Progenitor cell of endocrine pancreas (in vitro differentiated cells): ENCODE measurements at regions not wholly inside any gene's neighbourhood (a gene's known extent, or its start where the extent isn't known, plus 50 kb on each side); places are given as distances from the start of the nearest gene placed in this dataset.

Experiments
- DNase-seq: peaks from one replicate; pipeline ENCODE4 v3.0.0; 2021; ENCODE audit warnings: low spot score; ENCODE audit not compliant: unreplicated experiment
- H3K27ac Mint-ChIP-seq: 2 replicates; pipeline ENCODE4 v1.8.0; 2021; ENCODE audit warnings: mild to moderate bottlenecking, moderate library complexity, mixed read lengths
- H3K27me3 Mint-ChIP-seq: 2 replicates; pipeline ENCODE4 v1.8.0; 2021; ENCODE audit warnings: mixed read lengths
- H3K36me3 Mint-ChIP-seq: 2 replicates; pipeline ENCODE4 v1.8.0; 2022; ENCODE audit warnings: mixed read lengths; ENCODE audit not compliant: insufficient read depth
- H3K4me1 Mint-ChIP-seq: 2 replicates; pipeline ENCODE4 v1.8.0; 2021; ENCODE audit warnings: low read depth, mixed read lengths
- H3K4me3 Mint-ChIP-seq: 2 replicates; pipeline ENCODE4 v1.8.0; 2021; ENCODE audit warnings: low read depth, mild to moderate bottlenecking, moderate library complexity, mixed read lengths
- H3K9me3 Mint-ChIP-seq: 2 replicates; pipeline ENCODE4 v1.8.0; 2021; ENCODE audit warnings: low read depth, mixed read lengths
- CTCF ChIP-seq: fragments of 200-600 bp; sonication (generic); IDR thresholded peaks from one replicate; pipeline ENCODE4 v1.5.0; 2021; ENCODE audit warnings: antibody characterized with exemption, mild to moderate bottlenecking; ENCODE audit not compliant: unreplicated experiment

- Mint-ChIP-seq H3K9me3 (no peaks in the 10 kb centered on the region), H3K4me1 (no peaks in the 10 kb centered on the region), H3K4me3 (no peak overlapping the region), H3K27me3 (peaks cover 24% of the 10 kb centered on the region), H3K36me3 (no peaks in the 10 kb centered on the region), H3K27ac (no peak overlapping the region)
- DNase-seq: no peak
- no peak for TF ChIP-seq CTCF
These were observed 121.6 kb downstream of the NTMT2 start for GRCh38 chr1:170267317-170267716.

- H3K4me1 Mint-ChIP-seq: no peaks in the 10 kb centered on the region
- TF ChIP-seq CTCF: no peak
- no peak for DNase-seq
- no peaks in the 10 kb centered on the region for H3K9me3 Mint-ChIP-seq
- peaks cover 20% of the 10 kb centered on the region for H3K27me3 Mint-ChIP-seq
- H3K4me3 Mint-ChIP-seq: no peak overlapping the region
- no peak overlapping the region for H3K27ac Mint-ChIP-seq
- H3K36me3 Mint-ChIP-seq: no peaks in the 10 kb centered on the region
These were observed 125.8 kb downstream of the NTMT2 start for GRCh38 chr1:170271430-170272161.

GRCh38 chr1:170273291-170274130 is 127.8 kb downstream of the NTMT2 start:
- Mint-ChIP-seq H3K36me3 (no peaks in the 10 kb centered on the region), H3K4me3 (no peak overlapping the region), H3K4me1 (no peaks in the 10 kb centered on the region), H3K27ac (no peak overlapping the region), H3K9me3 (no peaks in the 10 kb centered on the region), H3K27me3 (peaks cover 10% of the 10 kb centered on the region)
- TF ChIP-seq CTCF: no peak
- no peak for DNase-seq

- Mint-ChIP-seq H3K4me1 (no peaks in the 10 kb centered on the region), H3K27ac (no peak overlapping the region), H3K9me3 (no peaks in the 10 kb centered on the region), H3K27me3 (peaks cover 5% of the 10 kb centered on the region), H3K36me3 (no peaks in the 10 kb centered on the region), H3K4me3 (no peak overlapping the region)
- TF ChIP-seq CTCF: no peak
- DNase-seq: no peak
These were observed 128.4 kb downstream of the NTMT2 start for GRCh38 chr1:170274131-170274501.

GRCh38 chr1:170277985-170278384 is 132.2 kb downstream of the NTMT2 start:
- Mint-ChIP-seq H3K9me3 (no peaks in the 10 kb centered on the region), H3K36me3 (no peaks in the 10 kb centered on the region), H3K27ac (no peak overlapping the region), H3K4me3 (no peak overlapping the region), H3K4me1 (no peaks in the 10 kb centered on the region), H3K27me3 (peaks cover 3% of the 10 kb centered on the region)
- no peak for TF ChIP-seq CTCF
- no peak for DNase-seq
